Astrocyte (in vitro differentiated cells and primary cell): ENCODE measurements at regions not wholly inside any gene's neighbourhood (a gene's known extent, or its start where the extent isn't known, plus 50 kb on each side); places are given as distances from the start of the nearest gene placed in this dataset.

Experiments used
- DNase-seq: peaks from one replicate; pipeline ENCODE4 v3.0.0-alpha.2; 2010; ENCODE audit warnings: low read depth
- FAIRE-seq: peaks from 2 replicates; lab custom pipeline; 2011; peaks lifted over from hg19 to GRCh38; lab: Jason Lieb, UNC
- H2AFZ ChIP-seq: 2 replicates; pipeline ENCODE4 v1.6.0; 2012; ENCODE audit warnings: low read depth, low read length, inconsistent platforms
- H3K27ac ChIP-seq: 2 replicates; pipeline ENCODE4 v1.5.1; 2011; ENCODE audit warnings: low read depth, low read length, inconsistent platforms
- H3K27me3 ChIP-seq: 2 replicates; pipeline ENCODE4 v1.6.0; 2011; ENCODE audit warnings: low read length, inconsistent platforms; ENCODE audit not compliant: insufficient read depth
- H3K36me3 ChIP-seq: 2 replicates; pipeline ENCODE4 v1.5.1; 2011; ENCODE audit warnings: low read length, inconsistent platforms; ENCODE audit not compliant: insufficient read depth
- H3K4me1 ChIP-seq: 2 replicates; pipeline ENCODE4 v1.5.1; 2011; ENCODE audit warnings: low read length, inconsistent platforms; ENCODE audit not compliant: insufficient read depth
- H3K4me2 ChIP-seq: 2 replicates; pipeline ENCODE4 v1.6.0; 2012; ENCODE audit warnings: low read length, inconsistent platforms
- H3K4me3 ChIP-seq: 2 replicates; pipeline ENCODE4 v1.5.1; 2011; ENCODE audit warnings: low read depth, mild to moderate bottlenecking, low read length, inconsistent platforms; ENCODE audit not compliant: insufficient read depth
- H3K79me2 ChIP-seq: 2 replicates; pipeline ENCODE4 v1.6.0; 2012; ENCODE audit warnings: mild to moderate bottlenecking, low read length, inconsistent platforms; ENCODE audit not compliant: insufficient read depth
- H3K9ac ChIP-seq: 2 replicates; pipeline ENCODE4 v1.6.0; 2012; ENCODE audit warnings: mild to moderate bottlenecking, low read length, inconsistent platforms
- H3K9me3 ChIP-seq: 2 replicates; pipeline ENCODE4 v1.5.1; 2012; ENCODE audit warnings: low read depth, mild to moderate bottlenecking, low read length, inconsistent platforms; ENCODE audit not compliant: insufficient read depth
- H4K20me1 ChIP-seq: 2 replicates; pipeline ENCODE4 v1.6.0; 2012; ENCODE audit warnings: low read length, inconsistent platforms; ENCODE audit not compliant: insufficient read depth
- H3K27ac Mint-ChIP-seq: one replicate; pipeline ENCODE4 v1.8.0; 2021; ENCODE audit warnings: mild to moderate bottlenecking, mixed read lengths; ENCODE audit not compliant: unreplicated experiment
- H3K27me3 Mint-ChIP-seq: one replicate; pipeline ENCODE4 v1.8.0; 2021; ENCODE audit warnings: low read depth, mixed read lengths; ENCODE audit not compliant: unreplicated experiment
- H3K36me3 Mint-ChIP-seq: one replicate; pipeline ENCODE4 v1.8.0; 2021; ENCODE audit warnings: low read depth, mixed read lengths; ENCODE audit not compliant: unreplicated experiment
- H3K4me1 Mint-ChIP-seq: one replicate; pipeline ENCODE4 v1.8.0; 2021; ENCODE audit warnings: low read depth, mixed read lengths; ENCODE audit not compliant: unreplicated experiment
- H3K4me3 Mint-ChIP-seq: one replicate; pipeline ENCODE4 v1.8.0; 2021; ENCODE audit warnings: mild to moderate bottlenecking, moderate library complexity, mixed read lengths; ENCODE audit not compliant: unreplicated experiment
- H3K9me3 Mint-ChIP-seq: one replicate; pipeline ENCODE4 v1.8.0; 2021; ENCODE audit warnings: mild to moderate bottlenecking, mixed read lengths; ENCODE audit not compliant: unreplicated experiment
- CTCF ChIP-seq: IDR thresholded peaks from 2 replicates; pipeline ENCODE4 v1.5.1; 2011; ENCODE audit warnings: low read depth, mild to moderate bottlenecking, inconsistent platforms, low read length, moderate library complexity; ENCODE audit not compliant: insufficient read depth
- EZH2 ChIP-seq: IDR thresholded peaks from 2 replicates; pipeline ENCODE4 v1.6.1; 2012; ENCODE audit warnings: mild to moderate bottlenecking, low read length, inconsistent platforms; ENCODE audit not compliant: insufficient read depth

GRCh38 chr15:69590932-69591524 lies 138.4 kb downstream of the RPLP1 start:
- H3K9ac ChIP-seq: no peak overlapping the region
- H3K79me2 ChIP-seq: no peaks in the 10 kb centered on the region
- no peaks in the 10 kb centered on the region for H3K9me3 ChIP-seq
- H3K4me3 Mint-ChIP-seq: no peak overlapping the region
- H3K9me3 Mint-ChIP-seq: peaks cover 16% of the 10 kb centered on the region
- H3K27me3 ChIP-seq: peaks cover 5% of the 10 kb centered on the region
- H3K36me3 ChIP-seq: no peaks in the 10 kb centered on the region
- DNase-seq (no peak), FAIRE-seq (no peak)
- H3K27ac Mint-ChIP-seq: no peak overlapping the region
- no peak overlapping the region for H3K27ac ChIP-seq
- H3K4me1 Mint-ChIP-seq: peaks cover 11% of the 10 kb centered on the region
- peaks cover 2% of the 10 kb centered on the region for H3K36me3 Mint-ChIP-seq
- H3K4me1 ChIP-seq: peaks cover 16% of the 10 kb centered on the region
- H2AFZ ChIP-seq: no peak overlapping the region
- TF ChIP-seq EZH2: no peak
- no peak for TF ChIP-seq CTCF
- peaks cover 55% of the 10 kb centered on the region for H3K27me3 Mint-ChIP-seq
- no peak overlapping the region for H3K4me2 ChIP-seq
- H4K20me1 ChIP-seq: no peaks in the 10 kb centered on the region
- H3K4me3 ChIP-seq: no peak overlapping the region

DNA sequence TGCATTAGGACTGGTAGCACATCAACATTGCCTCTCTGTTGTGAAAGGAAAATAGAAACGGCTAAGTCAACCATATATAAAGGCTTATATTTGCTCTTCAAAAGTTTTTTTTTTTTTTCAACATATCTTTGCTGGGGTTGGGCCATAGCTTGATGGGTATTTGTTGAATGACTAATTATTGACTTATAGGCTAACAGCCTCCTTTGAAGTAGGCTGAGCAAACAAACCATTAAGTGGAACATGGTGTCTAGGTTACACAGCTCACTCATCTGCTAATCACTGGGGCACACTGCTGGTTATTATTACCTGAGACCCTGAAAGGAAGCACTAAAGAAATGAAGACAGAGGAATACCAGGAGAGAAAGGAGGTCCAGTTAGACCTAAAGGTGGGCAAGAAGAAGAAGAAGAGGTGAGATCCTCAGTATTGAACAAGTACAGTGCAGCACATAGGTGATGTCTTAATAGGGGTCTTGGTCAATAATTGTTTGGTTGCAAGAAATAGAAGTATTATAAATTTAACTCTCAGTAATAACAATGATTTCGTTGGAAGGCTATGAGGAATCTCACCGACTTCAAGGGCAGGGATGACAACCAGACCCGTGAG lies 139.4 kb downstream of the RPLP1 start:
- H3K4me3 ChIP-seq: no peak overlapping the region
- Mint-ChIP-seq H3K27ac (no peak overlapping the region), H3K9me3 (peaks cover 14% of the 10 kb centered on the region), H3K4me3 (no peak overlapping the region), H3K27me3 (peaks cover 54% of the 10 kb centered on the region), H3K36me3 (peaks cover 2% of the 10 kb centered on the region), H3K4me1 (peaks cover 11% of the 10 kb centered on the region)
- FAIRE-seq (no peak), DNase-seq (no peak)
- H3K27ac ChIP-seq: no peak overlapping the region
- peaks cover 16% of the 10 kb centered on the region for H3K4me1 ChIP-seq
- H3K79me2 ChIP-seq: no peaks in the 10 kb centered on the region
- no peak overlapping the region for H3K4me2 ChIP-seq
- no peaks in the 10 kb centered on the region for H3K9me3 ChIP-seq
- H3K27me3 ChIP-seq: peaks cover 14% of the 10 kb centered on the region
- H2AFZ ChIP-seq: no peak overlapping the region
- H3K9ac ChIP-seq: no peak overlapping the region
- no peaks in the 10 kb centered on the region for H4K20me1 ChIP-seq
- no peaks in the 10 kb centered on the region for H3K36me3 ChIP-seq
- TF ChIP-seq EZH2 (no peak), CTCF (no peak)

DNA sequence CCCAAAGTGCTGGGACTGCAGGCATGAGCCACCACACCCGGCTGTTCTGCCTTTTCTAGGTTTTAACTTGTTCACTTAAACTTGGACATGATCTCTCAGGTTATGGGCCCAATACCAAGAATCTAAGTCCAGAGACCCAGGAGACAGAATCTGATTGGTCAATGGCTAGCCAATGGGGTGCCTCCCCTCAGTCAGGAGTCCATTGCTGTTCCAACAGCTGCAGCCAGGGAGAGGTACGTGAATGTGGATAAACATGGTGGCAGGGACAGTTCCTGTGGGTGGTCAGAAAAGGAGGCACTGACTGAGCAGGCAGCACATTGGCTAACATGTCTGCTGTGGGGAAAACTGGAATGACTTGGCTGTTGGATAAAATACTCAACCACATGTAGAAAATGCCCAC lies 140.3 kb downstream of the RPLP1 start:
- H4K20me1 ChIP-seq: no peaks in the 10 kb centered on the region
- H3K4me3 ChIP-seq: no peak overlapping the region
- Mint-ChIP-seq H3K27ac (no peak overlapping the region), H3K4me1 (peaks cover 11% of the 10 kb centered on the region), H3K9me3 (peaks cover 14% of the 10 kb centered on the region), H3K27me3 (peaks cover 53% of the 10 kb centered on the region), H3K36me3 (peaks cover 2% of the 10 kb centered on the region), H3K4me3 (no peak overlapping the region)
- H3K9ac ChIP-seq: no peak overlapping the region
- no peaks in the 10 kb centered on the region for H3K9me3 ChIP-seq
- peaks cover 16% of the 10 kb centered on the region for H3K4me1 ChIP-seq
- no peak overlapping the region for H3K27ac ChIP-seq
- H3K27me3 ChIP-seq: peaks cover 23% of the 10 kb centered on the region
- no peaks in the 10 kb centered on the region for H3K36me3 ChIP-seq
- DNase-seq (no peak), FAIRE-seq (no peak)
- no peaks in the 10 kb centered on the region for H3K79me2 ChIP-seq
- no peak overlapping the region for H2AFZ ChIP-seq
- H3K4me2 ChIP-seq: no peak overlapping the region
- no peak for TF ChIP-seq EZH2
- TF ChIP-seq CTCF: no peak
